ENCODE measurements at regions not wholly inside any gene's neighbourhood (a gene's known extent, or its start where the extent isn't known, plus 50 kb on each side); places are given as distances from the start of the nearest gene placed in this dataset.

GRCh38 chr12:28122756-28123155 lies 67.5 kb upstream of the CCDC91 start:
- H3K4me2 ChIP-seq (ENCODE audit: low read depth, low read length, poor library complexity, severe bottlenecking) = no peak overlapping the region
- TF ChIP-seq EZH2phosphoT487 (IDR thresholded peaks at IDR 0.05; ENCODE audit: borderline replicate concordance) (no peak), CTCF (conservative IDR thresholded peaks at IDR 0.05; ENCODE audit: low read length) (no peak)
- H2AFZ ChIP-seq (ENCODE audit: low read length) = no peak overlapping the region

GRCh38 chr12:28127455-28127854 lies 62.8 kb upstream of the CCDC91 start:
- H3K9ac ChIP-seq (ENCODE audit: low read depth, low read length, poor library complexity, severe bottlenecking) = no peak overlapping the region
- no peaks in the 10 kb centered on the region for H3K27me3 ChIP-seq (ENCODE audit: insufficient read depth, low read length, poor library complexity, severe bottlenecking)
- no peak overlapping the region for H3K4me2 ChIP-seq (ENCODE audit: low read depth, low read length, poor library complexity, severe bottlenecking)
- no peaks in the 10 kb centered on the region for H3K36me3 ChIP-seq (ENCODE audit: insufficient read depth, low read length)
- H3K79me2 ChIP-seq (ENCODE audit: insufficient read depth, low read length) = no peaks in the 10 kb centered on the region
- no peak overlapping the region for H2AFZ ChIP-seq (ENCODE audit: low read length)
- no peaks in the 10 kb centered on the region for H3F3A ChIP-seq (ENCODE audit: low read depth)
- TF ChIP-seq EZH2phosphoT487 (IDR thresholded peaks at IDR 0.05; ENCODE audit: borderline replicate concordance) (no peak), CTCF (conservative IDR thresholded peaks at IDR 0.05; ENCODE audit: low read length) (no peak)
- H3K9me3 ChIP-seq (ENCODE audit: insufficient read depth, low read depth, low read length) = no peaks in the 10 kb centered on the region
- H3K4me1 ChIP-seq (ENCODE audit: insufficient read depth, low read length, poor library complexity, severe bottlenecking) = peaks cover 15% of the 10 kb centered on the region
- no peaks in the 10 kb centered on the region for H3K9me2 ChIP-seq (replicated peaks; ENCODE audit: low read depth, low read length)
- H3K4me3 ChIP-seq (ENCODE audit: low read length, poor library complexity, severe bottlenecking) = no peak overlapping the region
- H4K20me1 ChIP-seq (ENCODE audit: insufficient read depth, low read length, poor library complexity, severe bottlenecking) = no peaks in the 10 kb centered on the region

More at GRCh38 chr12:28122756-28123155, 67.5 kb upstream of the CCDC91 start:
- H4K20me1 ChIP-seq (ENCODE audit: insufficient read depth, low read length, poor library complexity, severe bottlenecking) = no peaks in the 10 kb centered on the region
- no peaks in the 10 kb centered on the region for H3K9me3 ChIP-seq (ENCODE audit: insufficient read depth, low read depth, low read length)
- H3K4me3 ChIP-seq (ENCODE audit: low read length, poor library complexity, severe bottlenecking) = no peak overlapping the region
- H3F3A ChIP-seq (ENCODE audit: low read depth) = no peaks in the 10 kb centered on the region
- H3K79me2 ChIP-seq (ENCODE audit: insufficient read depth, low read length) = no peaks in the 10 kb centered on the region
- peaks cover 4% of the 10 kb centered on the region for H3K4me1 ChIP-seq (ENCODE audit: insufficient read depth, low read length, poor library complexity, severe bottlenecking)
- H3K36me3 ChIP-seq (ENCODE audit: insufficient read depth, low read length) = no peaks in the 10 kb centered on the region
- no peaks in the 10 kb centered on the region for H3K9me2 ChIP-seq (replicated peaks; ENCODE audit: low read depth, low read length)
- H3K9ac ChIP-seq (ENCODE audit: low read depth, low read length, poor library complexity, severe bottlenecking) = no peak overlapping the region
- no peaks in the 10 kb centered on the region for H3K27me3 ChIP-seq (ENCODE audit: insufficient read depth, low read length, poor library complexity, severe bottlenecking)

GRCh38 chr12:28129031-28129430 lies 61.2 kb upstream of the CCDC91 start:
- H3K9ac ChIP-seq (ENCODE audit: low read depth, low read length, poor library complexity, severe bottlenecking) = no peak overlapping the region
- H4K20me1 ChIP-seq (ENCODE audit: insufficient read depth, low read length, poor library complexity, severe bottlenecking) = no peaks in the 10 kb centered on the region
- H3F3A ChIP-seq (ENCODE audit: low read depth) = no peaks in the 10 kb centered on the region
- H3K36me3 ChIP-seq (ENCODE audit: insufficient read depth, low read length) = no peaks in the 10 kb centered on the region
- H3K4me1 ChIP-seq (ENCODE audit: insufficient read depth, low read length, poor library complexity, severe bottlenecking) = peaks cover 11% of the 10 kb centered on the region
- no peaks in the 10 kb centered on the region for H3K27me3 ChIP-seq (ENCODE audit: insufficient read depth, low read length, poor library complexity, severe bottlenecking)
- TF ChIP-seq CTCF (conservative IDR thresholded peaks at IDR 0.05; ENCODE audit: low read length) (no peak), EZH2phosphoT487 (IDR thresholded peaks at IDR 0.05; ENCODE audit: borderline replicate concordance) (no peak)
- no peak overlapping the region for H3K4me3 ChIP-seq (ENCODE audit: low read length, poor library complexity, severe bottlenecking)
- no peak overlapping the region for H2AFZ ChIP-seq (ENCODE audit: low read length)
- no peaks in the 10 kb centered on the region for H3K9me3 ChIP-seq (ENCODE audit: insufficient read depth, low read depth, low read length)
- no peaks in the 10 kb centered on the region for H3K79me2 ChIP-seq (ENCODE audit: insufficient read depth, low read length)
- H3K9me2 ChIP-seq (replicated peaks; ENCODE audit: low read depth, low read length) = no peaks in the 10 kb centered on the region
- H3K4me2 ChIP-seq (ENCODE audit: low read depth, low read length, poor library complexity, severe bottlenecking) = no peak overlapping the region
